Neural progenitor cell (in vitro differentiated cells): ENCODE measurements at regions not wholly inside any gene's neighbourhood (a gene's known extent, or its start where the extent isn't known, plus 50 kb on each side); places are given as distances from the start of the nearest gene placed in this dataset.
A peak's percentile ranks its signal among the peaks of the same experiment; 100 is the strongest.

Source experiments
- DNase-seq: peaks from one replicate; pipeline ENCODE4 v3.0.0-alpha.2; 2016; ENCODE audit warnings: low spot score
- H2AFZ ChIP-seq: fragments of 200-600 bp; sonication (generic); replicated peaks from 2 replicates; pipeline ENCODE4 v1.6.1; 2016; ENCODE audit warnings: antibody characterized with exemption
- H3F3A ChIP-seq: fragments of 200-600 bp; sonication (generic); 2 replicates; pipeline ENCODE4 v1.6.1; 2016; ENCODE audit warnings: antibody characterized with exemption, low read depth
- H3K27ac ChIP-seq: fragments of 200-600 bp; sonication (generic); 2 replicates; pipeline ENCODE4 v1.5.1; 2016; ENCODE audit warnings: mild to moderate bottlenecking
- H3K27me3 ChIP-seq: fragments of 200-600 bp; sonication (generic); 2 replicates; pipeline ENCODE4 v1.6.1; 2016; ENCODE audit warnings: mild to moderate bottlenecking, moderate library complexity
- H3K36me3 ChIP-seq: fragments of 200-600 bp; sonication (generic); 2 replicates; pipeline ENCODE4 v1.5.1; 2016
- H3K4me1 ChIP-seq: fragments of 200-600 bp; sonication (generic); 2 replicates; pipeline ENCODE4 v1.6.1; 2016; ENCODE audit warnings: mixed run types
- H3K4me2 ChIP-seq: fragments of 200-600 bp; sonication (generic); 2 replicates; pipeline ENCODE4 v1.6.1; 2016
- H3K4me3 ChIP-seq: fragments of 200-600 bp; sonication (generic); 2 replicates; pipeline ENCODE4 v1.5.1; 2016
- H3K79me2 ChIP-seq: fragments of 200-600 bp; sonication (generic); 2 replicates; pipeline ENCODE4 v1.6.1; 2016; ENCODE audit warnings: low read depth
- H3K9ac ChIP-seq: fragments of 200-600 bp; sonication (generic); 2 replicates; pipeline ENCODE4 v1.6.1; 2016
- H3K9me3 ChIP-seq: fragments of 200-600 bp; sonication (generic); 2 replicates; pipeline ENCODE4 v1.5.1; 2016; ENCODE audit warnings: low read depth
- H4K20me1 ChIP-seq: fragments of 200-600 bp; sonication (generic); 2 replicates; pipeline ENCODE4 v1.6.1; 2016; ENCODE audit warnings: low read depth
- H3K27ac Mint-ChIP-seq: 3 replicates; pipeline ENCODE4 v1.8.0; 2021; ENCODE audit warnings: mixed read lengths
- H3K27me3 Mint-ChIP-seq: 2 replicates; pipeline ENCODE4 v1.8.0; 2022; ENCODE audit warnings: low read depth, mild to moderate bottlenecking, inconsistent platforms, moderate library complexity, mixed read lengths; ENCODE audit not compliant: insufficient read depth
- H3K36me3 Mint-ChIP-seq: 3 replicates; pipeline ENCODE4 v1.8.0; 2021; ENCODE audit warnings: mixed read lengths
- H3K4me1 Mint-ChIP-seq: 3 replicates; pipeline ENCODE4 v1.8.0; 2021; ENCODE audit warnings: mixed read lengths
- H3K4me3 Mint-ChIP-seq: 3 replicates; pipeline ENCODE4 v1.8.0; 2021; ENCODE audit warnings: mild to moderate bottlenecking, moderate library complexity, mixed read lengths
- H3K9me3 Mint-ChIP-seq: 3 replicates; pipeline ENCODE4 v1.8.0; 2020; ENCODE audit warnings: mixed read lengths
- CTCF ChIP-seq: fragments of 200-600 bp; sonication (generic); IDR thresholded peaks from 2 replicates; pipeline ENCODE4 v1.5.1; 2017; ENCODE audit warnings: antibody characterized with exemption, mild to moderate bottlenecking
- EZH2 ChIP-seq: fragments of 200-600 bp; sonication (generic); IDR thresholded peaks from 2 replicates; pipeline ENCODE4 v1.6.1; 2017; ENCODE audit warnings: antibody characterized with exemption, mild to moderate bottlenecking, moderate library complexity
- EZH2phosphoT487 ChIP-seq: fragments of 200-600 bp; sonication (generic); IDR thresholded peaks from 2 replicates; pipeline ENCODE4 v1.6.1; 2017; ENCODE audit warnings: antibody characterized with exemption

- Histone ChIP-seq H3K36me3 (no peaks in the 10 kb centered on the region), H3K9me3 (no peaks in the 10 kb centered on the region), H3K79me2 (no peaks in the 10 kb centered on the region), H3F3A (peaks cover 1% of the 10 kb centered on the region), H3K4me1 (peaks cover 4% of the 10 kb centered on the region), H3K4me2 (no peak overlapping the region), H2AFZ (no peak overlapping the region), H3K4me3 (no peak overlapping the region), H3K27me3 (no peaks in the 10 kb centered on the region), H3K27ac (no peak overlapping the region), H4K20me1 (no peaks in the 10 kb centered on the region), H3K9ac (no peak overlapping the region)
- no peak for TF ChIP-seq CTCF
- no peak for TF ChIP-seq EZH2
- no peak for TF ChIP-seq EZH2phosphoT487
- no peaks in the 10 kb centered on the region for H3K27me3 Mint-ChIP-seq
- no peak overlapping the region for H3K4me3 Mint-ChIP-seq
- H3K4me1 Mint-ChIP-seq = no peaks in the 10 kb centered on the region
- no peaks in the 10 kb centered on the region for H3K9me3 Mint-ChIP-seq
- no peak for DNase-seq
- H3K27ac Mint-ChIP-seq = no peak overlapping the region
- H3K36me3 Mint-ChIP-seq = no peaks in the 10 kb centered on the region
These were observed 404.2 kb downstream of the DAD1 start for GRCh38 chr14:22184830-22185168.

- Mint-ChIP-seq H3K4me3 (no peak overlapping the region), H3K36me3 (no peaks in the 10 kb centered on the region), H3K4me1 (no peaks in the 10 kb centered on the region), H3K9me3 (no peaks in the 10 kb centered on the region), H3K27ac (no peak overlapping the region), H3K27me3 (no peaks in the 10 kb centered on the region)
- Histone ChIP-seq H3K36me3 (no peaks in the 10 kb centered on the region), H4K20me1 (no peaks in the 10 kb centered on the region), H3F3A (peaks cover 2% of the 10 kb centered on the region), H3K4me1 (peaks cover 4% of the 10 kb centered on the region), H3K27ac (no peak overlapping the region), H3K9ac (no peak overlapping the region), H3K4me2 (no peak overlapping the region), H3K9me3 (no peaks in the 10 kb centered on the region), H3K4me3 (no peak overlapping the region), H3K27me3 (no peaks in the 10 kb centered on the region), H3K79me2 (no peaks in the 10 kb centered on the region), H2AFZ (no peak overlapping the region)
- no peak for DNase-seq
- no peak for TF ChIP-seq EZH2phosphoT487
- no peak for TF ChIP-seq EZH2
- no peak for TF ChIP-seq CTCF
These were observed 404.7 kb downstream of the DAD1 start for GRCh38 chr14:22184157-22184829.

- peaks cover 3% of the 10 kb centered on the region for H3K9me3 Mint-ChIP-seq
- Histone ChIP-seq H2AFZ (peak overlapping the region; percentile 0), H3K79me2 (no peaks in the 10 kb centered on the region), H3K4me1 (peaks cover 4% of the 10 kb centered on the region), H3K36me3 (no peaks in the 10 kb centered on the region), H3F3A (peaks cover 2% of the 10 kb centered on the region), H3K27me3 (no peaks in the 10 kb centered on the region), H3K4me2 (no peak overlapping the region), H3K27ac (no peak overlapping the region), H3K9me3 (no peaks in the 10 kb centered on the region), H4K20me1 (no peaks in the 10 kb centered on the region), H3K4me3 (no peak overlapping the region), H3K9ac (no peak overlapping the region)
- no peaks in the 10 kb centered on the region for H3K27me3 Mint-ChIP-seq
- TF ChIP-seq CTCF (peak; percentile 39), EZH2phosphoT487 (no peak)
- no peak overlapping the region for H3K27ac Mint-ChIP-seq
- peaks cover 2% of the 10 kb centered on the region for H3K4me1 Mint-ChIP-seq
- no peak overlapping the region for H3K4me3 Mint-ChIP-seq
- H3K36me3 Mint-ChIP-seq = no peaks in the 10 kb centered on the region
- DNase-seq = peak; percentile 54
These were observed 409.0 kb downstream of the DAD1 start for GRCh38 chr14:22180045-22180444.
